Stimulated activated CD4-positive, alpha-beta T cell treated with anti-CD3 and anti-CD28 coated beads, Interleukin-2, amount 100 ng/mL, for 48 hours (primary cell): ENCODE measurements at regions not wholly inside any gene's neighbourhood (a gene's known extent, or its start where the extent isn't known, plus 50 kb on each side); places are given as distances from the start of the nearest gene placed in this dataset.

Experiments
- DNase-seq, 2 donors: peaks; one replicate each; pipeline ENCODE4 v3.0.0-alpha.2; 2020

GRCh38 chr2:6301426-6301825, 564.3 kb downstream of the CMPK2 start:
- DNase-seq = no peak

- no peak for DNase-seq
These were observed 556.7 kb downstream of the CMPK2 start for GRCh38 chr2:6308986-6309385.

GRCh38 chr2:6309415-6310255, 556.1 kb downstream of the CMPK2 start:
- no peak for DNase-seq

DNA sequence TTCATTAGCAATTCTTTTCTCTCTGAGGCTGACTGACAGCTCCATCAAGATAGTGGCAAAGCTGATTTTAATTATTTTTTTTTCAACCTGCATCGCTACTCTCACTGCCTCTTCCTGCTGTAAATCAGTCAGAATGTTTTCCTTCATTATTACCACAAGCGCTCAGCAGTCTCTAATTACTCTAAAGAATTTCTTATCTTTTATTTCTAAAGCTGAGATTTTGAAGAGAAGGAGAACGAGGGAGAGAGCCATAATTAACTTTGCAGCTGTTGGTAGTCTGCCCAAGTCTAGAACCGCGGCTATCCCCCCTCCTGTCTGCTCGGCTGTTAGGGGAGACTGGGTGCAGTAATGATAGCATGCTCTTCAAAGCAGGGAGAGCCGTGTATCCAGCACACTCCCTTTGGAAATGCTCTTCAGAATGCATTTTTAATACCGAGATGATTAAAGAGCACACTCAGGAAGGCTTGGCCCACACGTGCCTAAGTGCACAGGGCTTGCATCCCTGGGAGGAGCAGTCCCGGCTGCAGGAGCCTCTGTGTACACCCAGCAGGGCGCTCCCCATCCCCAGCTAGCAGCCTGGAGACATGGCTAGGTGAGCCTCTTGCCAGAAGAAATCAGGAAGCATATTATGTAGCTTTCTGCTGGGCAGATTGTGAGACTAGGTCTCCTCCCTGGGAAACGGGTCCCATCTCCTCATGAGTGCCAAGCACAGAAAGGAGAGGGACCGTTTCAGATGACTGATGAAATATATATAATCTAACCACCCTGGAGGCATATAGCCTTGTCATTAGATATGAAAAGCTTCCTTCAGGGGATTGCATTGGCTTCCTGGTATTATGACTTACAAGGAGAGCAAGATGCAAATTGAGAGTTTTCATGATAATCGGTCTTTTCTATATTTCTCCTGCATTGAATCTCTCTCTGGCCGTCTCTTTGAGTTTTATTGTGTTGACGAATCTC, 555.2 kb downstream of the CMPK2 start:
- DNase-seq = no peak

DNA sequence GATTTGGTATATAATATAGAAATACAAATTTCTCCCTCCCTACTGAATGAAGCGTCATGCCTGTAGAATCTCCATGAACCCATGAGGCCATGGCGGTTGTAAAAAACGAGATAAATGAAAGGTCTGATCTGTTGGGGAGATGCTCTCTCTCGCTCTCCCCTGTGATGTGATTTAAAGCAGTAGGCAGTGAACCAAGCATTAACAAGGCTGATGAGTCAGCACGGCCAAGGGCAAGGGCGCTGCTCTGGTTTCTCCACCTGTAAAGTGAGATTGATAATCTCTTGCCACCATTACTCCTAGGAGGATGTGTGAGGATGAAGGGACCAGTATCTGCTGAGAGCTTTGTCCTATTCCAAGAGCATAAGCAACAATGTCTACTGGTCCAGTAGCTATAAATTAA, 553.3 kb downstream of the CMPK2 start:
- DNase-seq = no peak

DNA sequence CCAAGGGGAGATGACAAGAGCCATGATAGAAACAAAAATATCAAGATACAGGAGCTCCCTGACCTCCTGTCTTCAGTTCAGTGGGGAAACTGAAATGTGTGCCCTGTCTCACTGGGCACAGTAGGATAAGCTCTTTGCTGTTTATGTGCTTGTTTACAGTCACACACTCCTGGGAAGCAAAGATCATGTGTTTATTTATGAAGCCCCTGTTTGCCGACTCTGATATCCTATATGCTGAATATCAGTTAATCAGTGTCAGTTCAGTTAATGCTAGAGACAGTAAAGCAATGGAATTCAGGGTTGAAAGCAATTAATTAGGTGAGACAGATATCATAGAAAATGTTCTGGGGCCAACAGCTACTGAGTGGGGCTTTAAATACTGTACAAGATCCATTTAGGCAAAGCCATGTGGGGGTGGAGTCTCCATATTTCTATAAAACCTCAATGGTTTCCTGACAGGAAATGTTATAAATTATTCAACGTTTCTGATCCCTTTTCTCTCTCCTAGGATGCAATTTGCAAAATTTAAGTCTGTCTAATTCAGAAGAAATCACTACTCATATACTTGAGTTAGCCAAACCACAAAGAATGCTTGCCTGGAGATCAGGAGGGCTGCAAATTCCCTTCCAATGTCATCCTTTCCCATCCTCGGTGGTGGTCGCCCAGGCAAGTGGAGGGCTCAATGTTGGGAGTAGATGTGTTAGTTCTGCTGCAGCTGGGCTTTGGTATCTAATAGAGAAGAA, 551.3 kb downstream of the CMPK2 start:
- no peak for DNase-seq

- DNase-seq = no peak
These were observed 540.1 kb downstream of the CMPK2 start for GRCh38 chr2:6325616-6326015.

- no peak for DNase-seq
These were observed 538.7 kb downstream of the CMPK2 start for GRCh38 chr2:6326958-6327357.

DNA sequence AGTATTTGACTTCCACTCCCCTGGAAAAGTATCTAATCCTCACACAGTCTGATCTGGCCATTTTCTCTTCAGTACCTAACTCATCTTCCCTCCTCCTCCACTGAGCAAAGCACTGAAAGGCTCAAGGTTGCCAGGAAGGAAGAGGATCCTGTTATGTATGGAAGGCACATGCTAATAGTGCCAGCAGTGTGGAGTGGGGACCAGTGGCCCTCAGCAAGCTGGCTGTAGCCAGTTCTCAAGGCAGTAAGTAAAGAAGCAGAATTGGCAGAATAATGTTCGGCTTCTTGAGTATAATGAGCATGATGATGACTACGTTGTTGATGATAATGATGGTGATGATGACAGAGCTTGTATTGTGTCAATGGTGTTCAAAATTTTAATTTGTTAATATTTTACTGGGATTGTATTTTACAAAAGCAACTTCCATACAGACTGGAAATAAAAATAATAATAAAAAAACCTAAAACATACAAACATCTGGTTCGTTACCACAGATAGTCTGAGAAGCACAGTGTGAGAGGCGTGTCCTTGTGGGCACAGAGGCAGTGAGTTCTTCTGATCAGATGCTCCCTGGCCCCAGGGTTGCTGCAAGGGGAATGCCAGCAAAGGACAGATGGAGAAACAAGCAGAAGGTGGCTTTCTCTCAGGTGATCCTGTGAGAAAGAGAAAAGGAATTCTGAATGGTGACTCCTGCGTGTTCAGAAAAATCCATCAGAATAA, 528.8 kb downstream of the CMPK2 start:
- DNase-seq = no peak

GRCh38 chr2:6337472-6337820, 528.3 kb downstream of the CMPK2 start:
- no peak for DNase-seq

GRCh38 chr2:6341588-6342129, 524.0 kb downstream of the CMPK2 start:
- no peak for DNase-seq

GRCh38 chr2:6342273-6342920, 523.3 kb downstream of the CMPK2 start:
- no peak for DNase-seq

DNA sequence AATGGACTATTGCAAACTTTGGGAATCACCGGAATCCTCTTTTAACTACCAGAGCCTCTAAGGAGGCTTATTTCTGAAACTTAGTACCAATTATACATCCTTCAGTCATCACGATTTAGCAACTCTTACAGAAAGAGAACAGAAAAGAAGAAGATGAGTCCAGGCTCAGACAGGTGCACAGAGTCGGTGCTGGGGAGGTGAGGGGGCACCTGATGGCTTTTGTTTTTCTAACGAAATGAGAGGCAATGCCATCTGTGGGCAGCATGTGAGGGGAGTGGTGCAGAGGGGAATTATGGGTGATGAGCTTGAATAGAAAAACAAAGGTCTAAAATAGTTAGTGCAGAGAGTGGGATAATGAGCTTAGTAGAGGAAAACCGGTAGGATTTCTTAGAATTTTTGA, 522.6 kb downstream of the CMPK2 start:
- no peak for DNase-seq

DNA sequence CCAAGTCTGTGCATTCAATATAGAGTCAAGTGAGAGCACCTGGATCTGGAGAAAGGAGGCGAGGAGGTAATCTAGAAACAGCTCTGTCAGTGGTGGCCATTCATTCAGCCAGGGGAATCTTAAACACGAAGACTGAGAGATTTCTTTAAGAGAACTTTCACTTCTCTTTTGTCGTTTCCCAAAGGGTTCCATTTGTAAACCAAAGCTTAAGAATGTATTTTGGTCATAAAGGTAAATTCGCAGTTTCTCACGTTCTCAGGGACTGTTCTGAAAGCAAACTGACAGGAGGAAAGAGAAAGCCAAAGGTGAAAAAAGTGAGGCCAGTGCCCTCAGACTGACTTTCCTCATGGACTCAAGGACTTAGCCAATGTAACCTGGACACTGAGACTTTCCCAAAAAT, 513.5 kb downstream of the CMPK2 start:
- no peak for DNase-seq

GRCh38 chr2:6352906-6353515, 512.7 kb downstream of the CMPK2 start:
- no peak for DNase-seq

GRCh38 chr2:6353669-6354068, 512.0 kb downstream of the CMPK2 start:
- DNase-seq = no peak

DNA sequence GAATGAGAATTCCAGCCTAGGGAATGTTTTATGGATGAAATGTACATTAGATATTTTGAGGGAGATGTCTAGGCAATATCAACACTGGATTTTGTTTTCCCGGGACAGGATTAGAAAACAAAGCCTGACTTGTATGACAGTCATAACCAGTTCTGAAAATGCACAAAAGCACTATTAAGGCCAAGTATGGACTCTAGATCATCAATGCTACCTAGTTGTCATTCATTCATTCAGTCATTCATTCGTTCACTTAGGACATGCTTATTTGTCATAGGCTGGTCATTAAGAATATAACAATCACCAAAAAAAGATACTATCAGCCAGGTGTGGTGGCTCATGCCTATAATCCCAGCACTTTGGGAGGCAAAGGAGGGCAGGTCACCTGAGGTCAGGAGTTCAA, 511.2 kb downstream of the CMPK2 start:
- no peak for DNase-seq

DNA sequence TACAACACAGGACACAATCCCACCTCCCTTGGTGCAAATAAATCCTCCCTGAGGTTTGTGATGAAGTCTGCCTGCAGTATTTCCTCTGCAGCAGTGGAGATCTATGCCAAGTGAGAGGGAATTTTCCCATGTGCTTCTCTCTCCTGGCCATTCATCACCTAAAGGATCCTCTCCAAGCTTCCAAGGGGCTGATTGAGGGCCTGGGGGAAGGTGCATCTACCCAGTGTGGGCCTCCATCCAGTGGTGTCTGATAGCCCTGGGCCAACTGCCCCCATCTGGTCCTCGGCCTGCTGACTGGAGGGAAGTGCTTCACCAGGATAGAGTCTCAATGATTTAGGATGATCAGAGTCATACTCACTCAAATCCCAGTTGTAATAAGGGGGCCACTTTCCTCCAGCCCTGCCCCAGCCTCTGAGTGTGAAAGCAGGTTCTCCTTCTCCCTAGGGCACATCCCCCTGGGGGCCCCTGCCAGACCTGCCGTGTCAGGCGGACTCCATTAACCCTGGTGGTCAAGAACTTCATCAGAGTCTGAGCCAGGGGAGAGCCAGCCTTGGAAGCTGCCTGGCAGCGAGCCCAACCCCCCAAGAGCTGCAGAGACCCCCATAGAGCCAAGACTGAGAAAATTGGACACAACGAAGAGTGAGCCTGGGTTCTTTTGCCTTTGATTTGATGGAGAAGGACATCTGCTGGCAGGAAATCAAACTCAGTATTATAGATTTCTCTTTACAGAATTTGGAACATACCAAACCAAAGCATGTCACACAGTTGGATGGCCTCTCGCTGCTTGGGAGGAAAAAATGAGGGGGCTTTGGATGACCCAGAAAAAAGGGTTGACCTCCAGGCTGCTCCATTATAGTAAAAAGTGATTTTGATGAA, 509.6 kb downstream of the CMPK2 start:
- no peak for DNase-seq

- DNase-seq = no peak
These were observed 507.2 kb downstream of the CMPK2 start for GRCh38 chr2:6358546-6358945.

DNA sequence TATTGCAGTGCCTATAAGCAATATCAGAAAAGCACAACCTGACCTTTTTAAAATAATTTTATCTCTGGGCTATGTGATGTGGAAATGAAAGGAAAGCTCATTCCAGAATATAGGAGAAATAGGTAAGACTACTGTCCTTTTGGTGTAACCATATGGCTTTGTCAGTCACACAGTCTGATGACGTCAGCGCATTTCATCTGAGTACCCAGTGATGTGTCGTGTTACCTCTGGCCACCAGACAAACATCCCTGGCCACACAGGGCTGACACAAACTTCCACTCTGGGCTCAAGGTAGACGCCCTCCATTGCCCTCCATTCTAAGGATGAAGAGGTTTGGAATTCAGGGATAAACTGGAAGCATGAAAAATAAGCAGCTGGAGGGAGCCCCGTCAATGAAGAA, 506.7 kb downstream of the CMPK2 start:
- no peak for DNase-seq
